Gastrocnemius medialis (tissue), 4 donors: ENCODE measurements at regions not wholly inside any gene's neighbourhood (a gene's known extent, or its start where the extent isn't known, plus 50 kb on each side); places are given as distances from the start of the nearest gene placed in this dataset.

ENCODE experiments used
- CTCF ChIP-seq, 5 experiments: fragments of 450-650 bp in 3 of 5; fragments of 200-600 bp in 2 of 5; sonication (generic) in 2 of 5; IDR thresholded peaks in 4 of 5; conservative IDR thresholded peaks in 1 of 5; 1 replicate in 4 of 5; 2 replicates in 1 of 5; pipeline ENCODE4 v1.5.1; 2016 to 2019; ENCODE audit warnings: antibody characterized with exemption in 5 of 5, mild to moderate bottlenecking in 3 of 5, moderate library complexity in 3 of 5
- POLR2A ChIP-seq, 2 donors: fragments of 450-650 bp; IDR thresholded peaks; one replicate each; pipeline ENCODE4 v1.6.1; 2017; ENCODE audit warnings: antibody characterized with exemption in 2 of 2, mild to moderate bottlenecking in 2 of 2, moderate library complexity in 2 of 2

- TF ChIP-seq CTCF (IDR thresholded peaks at IDR 0.05 in 4 of 5, conservative IDR thresholded peaks at IDR 0.05 in 1 of 5) (no peak), POLR2A (IDR thresholded peaks at IDR 0.05) (no peak)
These were observed 80.6 kb upstream of the BEND6 start for GRCh38 chr6:56874328-56874727.
